SK-N-SH treated with all-trans-retinoic acid at 6 μM for 48 hours (cell line): ENCODE measurements at regions not wholly inside any gene's neighbourhood (a gene's known extent, or its start where the extent isn't known, plus 50 kb on each side); places are given as distances from the start of the nearest gene placed in this dataset.

Experiments
- ATAC-seq: fragments of 200-7000 bp; cut with Tn5 transposase; 3 replicates; pipeline ENCODE4 v1.9.1; 2020; ENCODE audit warnings: mild to moderate bottlenecking, moderate library complexity
- ARNTL ChIP-seq: fragments of 450-650 bp; formaldehyde crosslinking; IDR thresholded peaks from 2 replicates; pipeline ENCODE4 v1.5.0; 2020; ENCODE audit warnings: low read depth, mild to moderate bottlenecking, moderate library complexity, borderline replicate concordance
- BACH2 ChIP-seq: fragments of 250-450 bp; sonication (Bioruptor Pico); IDR thresholded peaks from 2 replicates; pipeline ENCODE4 v1.9.0; 2021; ENCODE audit warnings: mild to moderate bottlenecking, borderline replicate concordance
- ESRRG ChIP-seq: fragments of 250-450 bp; sonication (Bioruptor Pico); IDR thresholded peaks from 2 replicates; pipeline ENCODE4 v1.6.1; 2021; ENCODE audit warnings: mild to moderate bottlenecking
- GLIS3 ChIP-seq: fragments of 250-450 bp; sonication (Bioruptor Pico); IDR thresholded peaks from 2 replicates; pipeline ENCODE4 v1.5.0; 2020; ENCODE audit warnings: mild to moderate bottlenecking, moderate library complexity
- OSR1 ChIP-seq: fragments of 250-450 bp; sonication (Bioruptor Pico); IDR thresholded peaks from 2 replicates; pipeline ENCODE4 v1.8.0; 2022; ENCODE audit warnings: moderate library complexity, mild to moderate bottlenecking, inconsistent platforms
- PPARA ChIP-seq: fragments of 250-450 bp; sonication (Bioruptor Pico); IDR thresholded peaks from 2 replicates; pipeline ENCODE4 v1.5.0; 2020; ENCODE audit warnings: mild to moderate bottlenecking, borderline replicate concordance
- SNAI2 ChIP-seq: fragments of 250-450 bp; sonication (Bioruptor Pico); IDR thresholded peaks from 2 replicates; pipeline ENCODE4 v1.5.0; 2020; ENCODE audit warnings: mild to moderate bottlenecking, moderate library complexity
- TCF4 ChIP-seq: fragments of 250-450 bp; sonication (Bioruptor Pico); IDR thresholded peaks from 2 replicates; pipeline ENCODE4 v1.8.0; 2021; ENCODE audit warnings: mild to moderate bottlenecking, moderate library complexity, borderline replicate concordance
- TOX ChIP-seq: fragments of 250-450 bp; sonication (Bioruptor Pico); IDR thresholded peaks from 2 replicates; pipeline ENCODE4 v1.8.0; 2021; ENCODE audit warnings: mild to moderate bottlenecking, moderate library complexity, borderline replicate concordance
- ZC3H10 ChIP-seq: fragments of 250-450 bp; sonication (Bioruptor Pico); IDR thresholded peaks from 2 replicates; pipeline ENCODE4 v1.5.1; 2021; ENCODE audit warnings: mild to moderate bottlenecking, moderate library complexity
- ZFP3 ChIP-seq: fragments of 250-450 bp; sonication (Bioruptor Pico); IDR thresholded peaks from 2 replicates; pipeline ENCODE4 v1.5.0; 2020; ENCODE audit warnings: mild to moderate bottlenecking, moderate library complexity
- ZFP30 ChIP-seq: fragments of 450-650 bp; formaldehyde crosslinking; IDR thresholded peaks from 2 replicates; pipeline ENCODE4 v1.5.0; 2022; ENCODE audit warnings: mild to moderate bottlenecking, moderate library complexity
- ZNF565 ChIP-seq: fragments of 450-650 bp; formaldehyde crosslinking; conservative IDR thresholded peaks from 2 replicates; pipeline ENCODE4 v1.5.0; 2020; ENCODE audit warnings: low read depth, mild to moderate bottlenecking, moderate library complexity
- ZNF70 ChIP-seq: fragments of 450-650 bp; formaldehyde crosslinking; IDR thresholded peaks from 2 replicates; pipeline ENCODE4 v1.5.0; 2020; ENCODE audit warnings: mild to moderate bottlenecking, moderate library complexity
- ZNF8 ChIP-seq: fragments of 450-650 bp; formaldehyde crosslinking; IDR thresholded peaks from 2 replicates; pipeline ENCODE4 v1.5.0; 2020; ENCODE audit warnings: mild to moderate bottlenecking, moderate library complexity
- TF ChIP-seq, protein P1 (sequence below): fragments of 250-450 bp; sonication (Bioruptor Pico); IDR thresholded peaks from 2 replicates; pipeline ENCODE4 v1.5.0; 2020; ENCODE audit warnings: mild to moderate bottlenecking, moderate library complexity
- TF ChIP-seq, protein P2 (sequence below): fragments of 250-450 bp; sonication (Bioruptor Pico); IDR thresholded peaks from 2 replicates; pipeline ENCODE4 v1.5.1; 2020; ENCODE audit warnings: low read depth, mild to moderate bottlenecking, moderate library complexity
- TF ChIP-seq, protein P3 (sequence below): fragments of 250-450 bp; sonication (Bioruptor Pico); IDR thresholded peaks from 2 replicates; pipeline ENCODE4 v1.5.1; 2021; ENCODE audit warnings: mild to moderate bottlenecking, moderate library complexity
- TF ChIP-seq, protein P4 (sequence below): fragments of 250-450 bp; sonication (Bioruptor Pico); IDR thresholded peaks from 2 replicates; pipeline ENCODE4 v1.8.0; 2021; ENCODE audit warnings: low read depth, mild to moderate bottlenecking, moderate library complexity, borderline replicate concordance

DNA sequence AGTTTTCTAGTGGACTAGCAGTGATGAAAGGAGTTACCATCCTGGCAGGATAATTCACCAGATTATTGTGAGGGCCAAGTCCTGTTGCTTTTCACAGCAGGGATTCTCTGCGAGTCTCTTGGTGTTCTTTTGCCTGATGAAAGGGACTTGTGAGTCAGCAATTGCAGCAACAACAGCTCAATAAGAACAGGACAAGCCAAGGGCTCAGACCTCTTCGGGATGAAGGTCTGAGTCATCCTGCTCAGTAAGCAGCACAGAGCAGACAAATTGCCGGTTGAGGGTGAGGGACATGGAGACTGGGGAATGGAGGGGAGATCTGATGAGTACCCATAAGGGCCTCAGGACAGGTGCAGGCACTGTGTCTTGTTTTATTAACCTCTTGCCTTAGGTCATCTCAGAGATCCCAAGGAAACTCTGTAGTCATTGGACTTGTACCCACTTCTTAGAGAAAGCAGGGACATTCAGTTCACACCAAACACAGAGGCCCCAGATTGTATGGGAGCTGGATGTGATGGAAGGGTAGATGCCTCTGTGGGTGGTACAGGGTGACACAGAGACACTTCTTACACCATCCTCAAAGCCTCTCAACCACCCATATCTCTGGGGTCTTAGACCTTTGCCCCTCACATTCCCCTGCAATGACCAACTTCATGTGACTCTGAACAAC is 173.8 kb upstream of the TLE3 start:
- TF ChIP-seq ARNTL (CRISPR knock-in tag) (no peak), ZFP3 (CRISPR knock-in tag) (0 out of 2 replicates have a peak, but pooled peaks have one; percentile 50)
- ATAC-seq, result peak; percentile 95

DNA sequence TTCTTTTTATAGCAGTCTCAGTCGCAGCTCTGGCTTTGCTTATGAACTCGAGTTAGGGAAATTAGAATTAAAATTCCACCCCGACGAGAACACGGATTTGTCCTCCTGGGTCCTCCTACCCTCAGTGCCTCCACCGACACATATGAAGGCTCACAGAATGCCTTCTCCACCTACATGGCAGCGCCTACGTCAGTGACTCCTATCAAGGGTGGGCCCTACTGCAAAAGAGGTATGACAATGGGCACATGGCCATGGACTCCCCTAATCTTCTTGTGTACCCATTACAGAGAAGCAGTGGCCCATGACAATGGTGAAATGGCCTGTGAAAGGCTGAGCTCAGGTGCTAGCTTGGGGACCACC is 173.0 kb upstream of the TLE3 start:
- TF ChIP-seq SNAI2 (CRISPR knock-in tag) (no peak), ZNF70 (CRISPR knock-in tag) (no peak), ZC3H10 (no peak)
- TF ChIP-seq, all 23 proteins: peak for 0
- no peak for ATAC-seq

DNA sequence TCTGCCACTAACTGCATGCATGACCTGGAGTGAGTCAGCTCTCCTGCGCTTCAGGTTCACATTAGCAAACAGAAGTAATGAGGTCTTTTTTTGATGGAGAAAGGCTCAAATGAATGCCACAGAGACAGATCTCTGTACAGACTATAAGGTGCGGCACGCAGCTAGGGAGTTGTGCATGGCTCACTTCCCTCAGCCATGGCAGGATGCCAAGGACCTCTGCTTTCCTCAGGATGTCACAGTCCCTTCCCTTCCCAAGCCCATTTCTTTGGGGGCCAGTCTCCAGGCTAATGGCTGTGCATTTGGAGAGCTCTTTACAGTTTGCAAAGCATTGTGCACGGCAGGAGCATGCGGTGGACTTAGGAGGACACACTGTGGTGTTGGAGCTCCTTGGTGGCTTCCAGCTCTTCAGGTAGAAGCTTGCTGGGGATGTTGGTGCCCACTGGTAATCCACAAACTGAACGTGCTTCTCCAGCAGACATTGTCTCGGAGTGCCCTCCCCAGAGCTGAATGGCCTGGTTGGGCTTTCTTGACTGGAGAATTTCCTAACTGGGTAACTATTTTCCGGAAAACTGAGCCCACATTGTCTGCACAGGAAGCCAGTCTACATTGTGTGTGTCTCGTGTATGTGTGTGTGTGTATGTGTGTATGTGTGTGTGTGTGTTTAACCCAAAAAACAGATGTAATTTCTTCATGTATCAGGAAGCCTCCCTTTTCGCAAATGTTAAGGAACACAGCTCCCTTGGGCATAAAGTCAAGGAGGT is 172.5 kb upstream of the TLE3 start:
- no peak for ATAC-seq
- no peak for TF ChIP-seq ZNF70 (CRISPR knock-in tag)
- no peak for TF ChIP-seq ESRRG
- no peak for TF ChIP-seq TCF4 (CRISPR knock-in tag)
- no peak for TF ChIP-seq ZNF8
- no peak for TF ChIP-seq ZFP3 (CRISPR knock-in tag)
- TF ChIP-seq ZC3H10, result no peak
- no peak for TF ChIP-seq BACH2 (CRISPR knock-in tag)
- TF ChIP-seq OSR1 (CRISPR knock-in tag), result no peak

DNA sequence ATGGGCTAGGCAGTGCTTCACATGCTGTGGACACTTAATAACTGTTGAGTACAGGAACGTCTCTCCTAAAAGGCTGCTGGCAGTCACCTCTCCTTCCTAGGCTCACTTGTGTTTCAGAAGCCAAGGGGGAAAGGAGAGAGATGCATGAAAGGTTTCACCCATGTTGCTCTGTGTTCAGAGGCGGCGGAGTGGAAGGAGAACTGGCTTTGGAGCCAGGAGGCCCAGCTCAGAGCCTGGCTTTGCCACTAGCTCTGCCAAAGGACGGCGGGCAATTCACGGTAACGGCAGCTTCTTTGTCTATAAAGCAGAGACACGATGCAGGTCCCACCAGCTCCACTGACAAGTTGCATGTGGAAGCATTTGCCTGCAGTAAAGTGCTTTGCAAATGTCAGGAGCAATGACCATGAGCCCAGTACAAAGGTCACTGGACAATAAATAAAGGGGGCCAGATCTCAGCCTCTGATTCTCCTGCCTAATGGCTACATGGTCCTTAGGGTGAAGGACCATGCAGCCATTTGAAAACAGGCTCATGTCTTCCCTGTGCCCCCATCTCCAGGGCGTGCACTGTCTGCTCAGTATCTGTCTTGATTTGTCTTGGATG is 171.7 kb upstream of the TLE3 start:
- no peak for TF ChIP-seq ZNF8
- TF ChIP-seq PPARA, result no peak
- no peak for ATAC-seq

DNA sequence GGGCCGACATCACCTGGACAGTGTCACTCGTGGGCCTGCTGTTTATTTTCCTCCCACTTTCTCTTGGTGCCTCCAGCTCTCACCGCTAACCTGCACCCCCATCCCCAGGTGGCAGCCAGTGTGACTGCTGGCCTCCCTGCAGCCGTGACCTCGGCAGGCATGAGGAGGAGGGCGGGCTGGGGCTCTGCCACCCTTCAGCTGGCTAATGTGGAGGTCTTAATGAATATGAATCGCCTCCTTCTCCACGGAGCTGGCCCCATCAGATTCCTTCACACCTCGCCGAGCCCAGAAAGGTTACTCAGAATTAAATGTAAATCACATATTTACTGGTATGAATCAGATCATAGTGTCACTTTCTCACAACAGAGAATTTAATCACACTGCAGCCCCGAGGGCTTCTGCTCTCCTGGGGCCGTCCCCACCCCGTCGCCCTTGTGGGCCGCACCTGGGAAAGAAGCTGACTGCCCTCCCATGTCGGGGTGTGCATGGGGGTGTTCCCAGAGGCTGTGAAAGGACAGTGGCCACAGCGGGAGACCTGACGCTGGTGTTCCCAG is 171.1 kb upstream of the TLE3 start:
- ATAC-seq, result no peak
- TF ChIP-seq ZFP30 (CRISPR knock-in tag), result no peak
- TF ChIP-seq GLIS3 (CRISPR knock-in tag), result no peak
- no peak for TF ChIP-seq ARNTL (CRISPR knock-in tag)
- TF ChIP-seq, protein P1, sequence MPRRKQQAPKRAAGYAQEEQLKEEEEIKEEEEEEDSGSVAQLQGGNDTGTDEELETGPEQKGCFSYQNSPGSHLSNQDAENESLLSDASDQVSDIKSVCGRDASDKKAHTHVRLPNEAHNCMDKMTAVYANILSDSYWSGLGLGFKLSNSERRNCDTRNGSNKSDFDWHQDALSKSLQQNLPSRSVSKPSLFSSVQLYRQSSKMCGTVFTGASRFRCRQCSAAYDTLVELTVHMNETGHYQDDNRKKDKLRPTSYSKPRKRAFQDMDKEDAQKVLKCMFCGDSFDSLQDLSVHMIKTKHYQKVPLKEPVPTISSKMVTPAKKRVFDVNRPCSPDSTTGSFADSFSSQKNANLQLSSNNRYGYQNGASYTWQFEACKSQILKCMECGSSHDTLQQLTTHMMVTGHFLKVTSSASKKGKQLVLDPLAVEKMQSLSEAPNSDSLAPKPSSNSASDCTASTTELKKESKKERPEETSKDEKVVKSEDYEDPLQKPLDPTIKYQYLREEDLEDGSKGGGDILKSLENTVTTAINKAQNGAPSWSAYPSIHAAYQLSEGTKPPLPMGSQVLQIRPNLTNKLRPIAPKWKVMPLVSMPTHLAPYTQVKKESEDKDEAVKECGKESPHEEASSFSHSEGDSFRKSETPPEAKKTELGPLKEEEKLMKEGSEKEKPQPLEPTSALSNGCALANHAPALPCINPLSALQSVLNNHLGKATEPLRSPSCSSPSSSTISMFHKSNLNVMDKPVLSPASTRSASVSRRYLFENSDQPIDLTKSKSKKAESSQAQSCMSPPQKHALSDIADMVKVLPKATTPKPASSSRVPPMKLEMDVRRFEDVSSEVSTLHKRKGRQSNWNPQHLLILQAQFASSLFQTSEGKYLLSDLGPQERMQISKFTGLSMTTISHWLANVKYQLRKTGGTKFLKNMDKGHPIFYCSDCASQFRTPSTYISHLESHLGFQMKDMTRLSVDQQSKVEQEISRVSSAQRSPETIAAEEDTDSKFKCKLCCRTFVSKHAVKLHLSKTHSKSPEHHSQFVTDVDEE (CRISPR knock-in tag), result no peak
- TF ChIP-seq, protein P2, sequence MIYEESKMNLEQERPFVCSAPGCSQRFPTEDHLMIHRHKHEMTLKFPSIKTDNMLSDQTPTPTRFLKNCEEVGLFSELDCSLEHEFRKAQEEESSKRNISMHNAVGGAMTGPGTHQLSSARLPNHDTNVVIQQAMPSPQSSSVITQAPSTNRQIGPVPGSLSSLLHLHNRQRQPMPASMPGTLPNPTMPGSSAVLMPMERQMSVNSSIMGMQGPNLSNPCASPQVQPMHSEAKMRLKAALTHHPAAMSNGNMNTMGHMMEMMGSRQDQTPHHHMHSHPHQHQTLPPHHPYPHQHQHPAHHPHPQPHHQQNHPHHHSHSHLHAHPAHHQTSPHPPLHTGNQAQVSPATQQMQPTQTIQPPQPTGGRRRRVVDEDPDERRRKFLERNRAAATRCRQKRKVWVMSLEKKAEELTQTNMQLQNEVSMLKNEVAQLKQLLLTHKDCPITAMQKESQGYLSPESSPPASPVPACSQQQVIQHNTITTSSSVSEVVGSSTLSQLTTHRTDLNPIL, result no peak
- TF ChIP-seq PPARA, result no peak
- TF ChIP-seq ESRRG, result no peak

DNA sequence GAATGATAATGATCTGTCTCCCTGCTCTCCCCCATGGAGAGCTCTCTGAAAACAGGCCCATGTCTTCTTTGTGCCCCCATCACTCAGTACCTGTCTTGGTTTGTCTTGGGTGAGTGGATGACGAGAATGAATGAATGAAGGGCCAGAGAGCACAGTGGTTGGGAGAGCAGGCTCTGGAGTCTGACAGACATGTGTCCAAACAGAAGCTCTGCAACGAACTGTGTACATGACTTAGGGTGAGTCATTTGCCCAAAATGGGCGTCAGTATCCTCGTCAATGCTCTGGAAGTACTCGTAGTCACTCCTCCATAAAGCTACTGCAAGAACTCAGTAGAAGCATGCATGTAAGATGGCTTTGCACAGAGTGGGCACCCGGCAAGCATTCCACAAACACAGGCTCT is 170.2 kb upstream of the TLE3 start:
- ATAC-seq, result no peak
- TF ChIP-seq ZNF565 (CRISPR knock-in tag) (no peak), TCF4 (CRISPR knock-in tag) (no peak), TOX (no peak), PPARA (no peak), ZFP3 (CRISPR knock-in tag) (no peak), ZC3H10 (no peak), ZNF8 (no peak)
- TF ChIP-seq, protein P3, sequence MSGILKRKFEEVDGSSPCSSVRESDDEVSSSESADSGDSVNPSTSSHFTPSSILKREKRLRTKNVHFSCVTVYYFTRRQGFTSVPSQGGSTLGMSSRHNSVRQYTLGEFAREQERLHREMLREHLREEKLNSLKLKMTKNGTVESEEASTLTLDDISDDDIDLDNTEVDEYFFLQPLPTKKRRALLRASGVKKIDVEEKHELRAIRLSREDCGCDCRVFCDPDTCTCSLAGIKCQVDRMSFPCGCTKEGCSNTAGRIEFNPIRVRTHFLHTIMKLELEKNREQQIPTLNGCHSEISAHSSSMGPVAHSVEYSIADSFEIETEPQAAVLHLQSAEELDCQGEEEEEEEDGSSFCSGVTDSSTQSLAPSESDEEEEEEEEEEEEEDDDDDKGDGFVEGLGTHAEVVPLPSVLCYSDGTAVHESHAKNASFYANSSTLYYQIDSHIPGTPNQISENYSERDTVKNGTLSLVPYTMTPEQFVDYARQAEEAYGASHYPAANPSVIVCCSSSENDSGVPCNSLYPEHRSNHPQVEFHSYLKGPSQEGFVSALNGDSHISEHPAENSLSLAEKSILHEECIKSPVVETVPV (CRISPR knock-in tag), result no peak
- TF ChIP-seq, protein P2, result no peak
- TF ChIP-seq, protein P4, sequence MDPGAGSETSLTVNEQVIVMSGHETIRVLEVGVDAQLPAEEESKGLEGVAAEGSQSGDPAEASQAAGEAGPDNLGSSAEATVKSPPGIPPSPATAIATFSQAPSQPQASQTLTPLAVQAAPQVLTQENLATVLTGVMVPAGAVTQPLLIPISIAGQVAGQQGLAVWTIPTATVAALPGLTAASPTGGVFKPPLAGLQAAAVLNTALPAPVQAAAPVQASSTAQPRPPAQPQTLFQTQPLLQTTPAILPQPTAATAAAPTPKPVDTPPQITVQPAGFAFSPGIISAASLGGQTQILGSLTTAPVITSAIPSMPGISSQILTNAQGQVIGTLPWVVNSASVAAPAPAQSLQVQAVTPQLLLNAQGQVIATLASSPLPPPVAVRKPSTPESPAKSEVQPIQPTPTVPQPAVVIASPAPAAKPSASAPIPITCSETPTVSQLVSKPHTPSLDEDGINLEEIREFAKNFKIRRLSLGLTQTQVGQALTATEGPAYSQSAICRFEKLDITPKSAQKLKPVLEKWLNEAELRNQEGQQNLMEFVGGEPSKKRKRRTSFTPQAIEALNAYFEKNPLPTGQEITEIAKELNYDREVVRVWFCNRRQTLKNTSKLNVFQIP (CRISPR knock-in tag), result no peak
